H9 (cell line): ENCODE measurements at regions not wholly inside any gene's neighbourhood (a gene's known extent, or its start where the extent isn't known, plus 50 kb on each side); places are given as distances from the start of the nearest gene placed in this dataset.

Source experiments
- DNase-seq: peaks from one replicate; pipeline ENCODE4 v3.0.0-alpha.2; 2017
- H2AFZ ChIP-seq: one replicate; pipeline ENCODE4 v1.6.1; 2013; ENCODE audit warnings: mild to moderate bottlenecking, low read length, control low read depth, moderate library complexity
- H2AK5ac ChIP-seq: 2 replicates; pipeline ENCODE4 v1.6.1; 2013; ENCODE audit warnings: low read length, control low read depth, mixed read lengths; ENCODE audit not compliant: insufficient read length
- H2BK120ac ChIP-seq: one replicate; pipeline ENCODE4 v1.6.1; 2013; ENCODE audit warnings: low read depth, mild to moderate bottlenecking, low read length, control low read depth, inconsistent platforms; ENCODE audit not compliant: poor library complexity, severe bottlenecking
- H2BK12ac ChIP-seq: 2 replicates; pipeline ENCODE4 v1.6.1; 2013; ENCODE audit warnings: low read length, control low read depth, mixed read lengths, low read depth; ENCODE audit not compliant: insufficient read length
- H2BK15ac ChIP-seq: 2 replicates; pipeline ENCODE4 v1.6.1; 2013; ENCODE audit warnings: low read depth, low read length, control low read depth
- H2BK20ac ChIP-seq: one replicate; pipeline ENCODE4 v1.6.1; 2013; ENCODE audit warnings: low read depth, mild to moderate bottlenecking, low read length, control low read depth, inconsistent platforms; ENCODE audit not compliant: poor library complexity, severe bottlenecking
- H2BK5ac ChIP-seq: 2 replicates; pipeline ENCODE4 v1.6.1; 2013; ENCODE audit warnings: low read length, control low read depth, mixed read lengths; ENCODE audit not compliant: insufficient read length
- H3K14ac ChIP-seq: 2 replicates; pipeline ENCODE4 v1.6.1; 2013; ENCODE audit warnings: low read length, control low read depth; ENCODE audit not compliant: insufficient read depth
- H3K18ac ChIP-seq: 2 replicates; pipeline ENCODE4 v1.6.1; 2013; ENCODE audit warnings: low read depth, mild to moderate bottlenecking, mixed read lengths, low read length, control low read depth; ENCODE audit not compliant: insufficient read length
- H3K23ac ChIP-seq: 2 replicates; pipeline ENCODE4 v1.6.1; 2013; ENCODE audit warnings: low read length, control low read depth, mixed read lengths, low read depth; ENCODE audit not compliant: insufficient read length
- H3K23me2 ChIP-seq: 2 replicates; pipeline ENCODE4 v1.6.1; 2013; ENCODE audit warnings: low read depth, mild to moderate bottlenecking, mixed read lengths, low read length, control low read depth; ENCODE audit not compliant: insufficient read length, poor library complexity, severe bottlenecking
- H3K27ac ChIP-seq: 2 replicates; pipeline ENCODE4 v1.5.1; 2013; ENCODE audit warnings: low read length, control low read depth, mixed read lengths, low read depth; ENCODE audit not compliant: insufficient read length
- H3K27me3 ChIP-seq: 2 replicates; pipeline ENCODE4 v1.6.1; 2013; ENCODE audit warnings: low read length, control low read depth, inconsistent platforms; ENCODE audit not compliant: insufficient read depth
- H3K4ac ChIP-seq: 2 replicates; pipeline ENCODE4 v1.6.1; 2013; ENCODE audit warnings: low read depth, mild to moderate bottlenecking, control low read depth, inconsistent platforms, low read length, moderate library complexity
- H3K4me1 ChIP-seq: 2 replicates; pipeline ENCODE4 v1.6.1; 2013; ENCODE audit warnings: low read length, control low read depth, inconsistent platforms; ENCODE audit not compliant: insufficient read depth
- H3K4me2 ChIP-seq: 2 replicates; pipeline ENCODE4 v1.6.1; 2013; ENCODE audit warnings: low read length, control low read depth, mixed read lengths; ENCODE audit not compliant: insufficient read length, insufficient read depth
- H3K56ac ChIP-seq: 2 replicates; pipeline ENCODE4 v1.6.1; 2013; ENCODE audit warnings: low read depth, mild to moderate bottlenecking, mixed read lengths, low read length, control low read depth; ENCODE audit not compliant: insufficient read length
- H3K79me1 ChIP-seq: 2 replicates; pipeline ENCODE4 v1.6.1; 2013; ENCODE audit warnings: low read depth, mild to moderate bottlenecking, moderate library complexity, low read length, control low read depth, inconsistent platforms; ENCODE audit not compliant: insufficient read depth, poor library complexity, severe bottlenecking
- H3K79me2 ChIP-seq: 2 replicates; pipeline ENCODE4 v1.6.1; 2013; ENCODE audit warnings: low read length, control low read depth, inconsistent platforms; ENCODE audit not compliant: insufficient read depth
- H3K9ac ChIP-seq: 2 replicates; pipeline ENCODE4 v1.6.1; 2013; ENCODE audit warnings: low read length, control low read depth, mixed read lengths; ENCODE audit not compliant: insufficient read length; ENCODE audit errors: extremely low read depth
- H3K9me3 ChIP-seq: one replicate; pipeline ENCODE4 v1.6.1; 2013; ENCODE audit warnings: low read depth, low read length, inconsistent platforms; ENCODE audit not compliant: control insufficient read depth
- H3T11ph ChIP-seq: one replicate; pipeline ENCODE4 v1.6.1; 2013; ENCODE audit warnings: mild to moderate bottlenecking, low read length, control low read depth, inconsistent platforms
- H4K20me1 ChIP-seq: one replicate; pipeline ENCODE4 v1.6.1; 2013; ENCODE audit not compliant: control insufficient read depth, insufficient read length, insufficient read depth
- H4K5ac ChIP-seq: 2 replicates; pipeline ENCODE4 v1.6.1; 2013; ENCODE audit warnings: low read depth, mild to moderate bottlenecking, mixed read lengths, low read length, control low read depth; ENCODE audit not compliant: insufficient read length
- H4K8ac ChIP-seq: replicated peaks from 2 replicates; pipeline ENCODE4 v1.6.1; 2013; ENCODE audit warnings: low read length, control low read depth, mixed read lengths, low read depth; ENCODE audit not compliant: insufficient read length
- H4K91ac ChIP-seq: 2 replicates; pipeline ENCODE4 v1.6.1; 2013; ENCODE audit warnings: low read depth, mild to moderate bottlenecking, moderate library complexity, mixed read lengths, low read length, control low read depth; ENCODE audit not compliant: insufficient read length
- H3K27ac Mint-ChIP-seq, 3 experiments: 2 replicates in 2 of 3; 3 replicates in 1 of 3; pipeline ENCODE4 v1.8.0; 2020 to 2021; ENCODE audit warnings: mixed read lengths in 3 of 3, mild to moderate bottlenecking in 1 of 3, moderate library complexity in 1 of 3
- H3K27me3 Mint-ChIP-seq: 2 replicates; pipeline ENCODE4 v1.8.0; 2021; ENCODE audit warnings: low read depth, mild to moderate bottlenecking, moderate library complexity, mixed read lengths
- H3K36me3 Mint-ChIP-seq, 3 experiments: 2 replicates in 2 of 3; 3 replicates in 1 of 3; pipeline ENCODE4 v1.8.0; 2020 to 2021; ENCODE audit warnings: low read depth in 3 of 3, mixed read lengths in 3 of 3; ENCODE audit not compliant: insufficient read depth in 1 of 3
- H3K4me1 Mint-ChIP-seq, 2 experiments: 2 replicates each; pipeline ENCODE4 v1.8.0; 2020; ENCODE audit warnings: mixed read lengths in 2 of 2
- H3K4me3 Mint-ChIP-seq, 2 experiments: 2 replicates in 1 of 2; 3 replicates in 1 of 2; pipeline ENCODE4 v1.8.0; 2020 to 2021; ENCODE audit warnings: mild to moderate bottlenecking in 2 of 2, mixed read lengths in 2 of 2, moderate library complexity in 1 of 2
- H3K9me3 Mint-ChIP-seq, 2 experiments: 2 replicates in 1 of 2; 3 replicates in 1 of 2; pipeline ENCODE4 v1.8.0; 2020; ENCODE audit warnings: mild to moderate bottlenecking in 2 of 2, mixed read lengths in 2 of 2, moderate library complexity in 1 of 2
- WGBS: extraction: QIAGEN DNeasy Blood & Tissue Kit; methylation state at CpG from one replicate; pipeline ENCODE4 v1.1.7; 2013; ENCODE audit warnings: missing lambda C conversion rate, low lambda C conversion rate, mixed read lengths; ENCODE audit not compliant: insufficient read length; ENCODE audit errors: extremely low coverage; 5-methylcytosine and 5-hydroxymethylcytosine counted together
- TF ChIP-seq, protein P1 (sequence below): fragments of 200-600 bp; sonication (generic); conservative IDR thresholded peaks from 3 replicates; pipeline ENCODE4 v1.8.0; 2021; ENCODE audit warnings: antibody characterized with exemption, mild to moderate bottlenecking

DNA sequence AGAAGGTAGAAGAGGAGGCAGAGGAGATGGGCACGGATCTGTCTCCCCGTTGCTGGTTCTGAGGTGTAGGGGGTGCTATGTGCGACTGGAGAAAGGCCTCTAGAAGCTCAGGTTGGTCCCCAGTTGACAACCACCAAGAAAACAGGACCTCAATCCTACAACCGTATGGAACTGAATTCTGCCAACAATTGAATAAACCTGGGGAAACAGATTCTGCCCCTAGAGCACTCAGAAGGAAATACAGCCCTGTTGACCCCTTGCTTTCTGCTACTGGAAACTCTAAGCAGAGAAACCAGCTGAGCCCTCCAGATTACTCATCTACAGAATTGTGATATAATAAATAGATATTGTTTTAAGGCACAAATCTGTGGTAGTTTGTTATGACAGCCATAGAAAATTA, 313.0 kb upstream of the GOT2 start:
- no peak for DNase-seq
- H4K91ac ChIP-seq = no peak overlapping the region

More for the DNA sequence above, 313.0 kb upstream of the GOT2 start:
- no peaks in the 10 kb centered on the region for H3K79me1 ChIP-seq
- H3K27me3 ChIP-seq = no peaks in the 10 kb centered on the region
- H3K56ac ChIP-seq = no peak overlapping the region
- Mint-ChIP-seq H3K9me3 (no peaks in the 10 kb centered on the region), H3K27ac (no peak overlapping the region), H3K27me3 (no peaks in the 10 kb centered on the region; the same call in 1 of the 2 replicates), H3K4me1 (peaks cover 0 to 1% of the 10 kb centered on the region in 2 experiments; a peak in 1 of 4 replicates), H3K36me3 (no peaks in the 10 kb centered on the region), H3K4me3 (no peak overlapping the region)
- H2BK12ac ChIP-seq = no peak overlapping the region
- no peaks in the 10 kb centered on the region for H3K79me2 ChIP-seq
- H2BK20ac ChIP-seq = no peak overlapping the region
- H3K14ac ChIP-seq = no peak overlapping the region
- H3K4me1 ChIP-seq = no peaks in the 10 kb centered on the region
- H3K4ac ChIP-seq = no peak overlapping the region
- H3K23me2 ChIP-seq = no peaks in the 10 kb centered on the region
- H4K8ac ChIP-seq = no peak overlapping the region
- no peaks in the 10 kb centered on the region for H3K9me3 ChIP-seq
- TF ChIP-seq, protein P1, sequence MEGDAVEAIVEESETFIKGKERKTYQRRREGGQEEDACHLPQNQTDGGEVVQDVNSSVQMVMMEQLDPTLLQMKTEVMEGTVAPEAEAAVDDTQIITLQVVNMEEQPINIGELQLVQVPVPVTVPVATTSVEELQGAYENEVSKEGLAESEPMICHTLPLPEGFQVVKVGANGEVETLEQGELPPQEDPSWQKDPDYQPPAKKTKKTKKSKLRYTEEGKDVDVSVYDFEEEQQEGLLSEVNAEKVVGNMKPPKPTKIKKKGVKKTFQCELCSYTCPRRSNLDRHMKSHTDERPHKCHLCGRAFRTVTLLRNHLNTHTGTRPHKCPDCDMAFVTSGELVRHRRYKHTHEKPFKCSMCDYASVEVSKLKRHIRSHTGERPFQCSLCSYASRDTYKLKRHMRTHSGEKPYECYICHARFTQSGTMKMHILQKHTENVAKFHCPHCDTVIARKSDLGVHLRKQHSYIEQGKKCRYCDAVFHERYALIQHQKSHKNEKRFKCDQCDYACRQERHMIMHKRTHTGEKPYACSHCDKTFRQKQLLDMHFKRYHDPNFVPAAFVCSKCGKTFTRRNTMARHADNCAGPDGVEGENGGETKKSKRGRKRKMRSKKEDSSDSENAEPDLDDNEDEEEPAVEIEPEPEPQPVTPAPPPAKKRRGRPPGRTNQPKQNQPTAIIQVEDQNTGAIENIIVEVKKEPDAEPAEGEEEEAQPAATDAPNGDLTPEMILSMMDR = peak; percentile 58; the same call in 2 of the 3 replicates
- H3K23ac ChIP-seq = no peak overlapping the region
- no peaks in the 10 kb centered on the region for H4K20me1 ChIP-seq
- H2AFZ ChIP-seq = no peak overlapping the region
- H2AK5ac ChIP-seq = no peak overlapping the region
- no CpG with 5 or more reads among the region's 4 CpGs for WGBS
- no peak overlapping the region for H4K5ac ChIP-seq
- H2BK5ac ChIP-seq = no peak overlapping the region
- H3K27ac ChIP-seq = no peak overlapping the region
- no peak overlapping the region for H3T11ph ChIP-seq
- no peak overlapping the region for H3K9ac ChIP-seq
- no peak overlapping the region for H2BK120ac ChIP-seq
- no peak overlapping the region for H2BK15ac ChIP-seq
- no peak overlapping the region for H3K18ac ChIP-seq
- no peak overlapping the region for H3K4me2 ChIP-seq
